Breast epithelium (tissue), 3 donors: ENCODE measurements at regions not wholly inside any gene's neighbourhood (a gene's known extent, or its start where the extent isn't known, plus 50 kb on each side); places are given as distances from the start of the nearest gene placed in this dataset.

Experiments
- POLR2AphosphoS5 ChIP-seq, 3 donors: sonication (generic); formaldehyde crosslinking; IDR thresholded peaks; one replicate each; pipeline ENCODE4 v1.6.1; 2017; ENCODE audit warnings: antibody characterized with exemption in 3 of 3
- TF ChIP-seq, protein P1 (sequence below), 3 donors: fragments of 450-650 bp; IDR thresholded peaks; one replicate each; pipeline ENCODE4 v1.5.1; 2016 to 2017; ENCODE audit warnings: antibody characterized with exemption in 3 of 3, mild to moderate bottlenecking in 3 of 3, moderate library complexity in 3 of 3

DNA sequence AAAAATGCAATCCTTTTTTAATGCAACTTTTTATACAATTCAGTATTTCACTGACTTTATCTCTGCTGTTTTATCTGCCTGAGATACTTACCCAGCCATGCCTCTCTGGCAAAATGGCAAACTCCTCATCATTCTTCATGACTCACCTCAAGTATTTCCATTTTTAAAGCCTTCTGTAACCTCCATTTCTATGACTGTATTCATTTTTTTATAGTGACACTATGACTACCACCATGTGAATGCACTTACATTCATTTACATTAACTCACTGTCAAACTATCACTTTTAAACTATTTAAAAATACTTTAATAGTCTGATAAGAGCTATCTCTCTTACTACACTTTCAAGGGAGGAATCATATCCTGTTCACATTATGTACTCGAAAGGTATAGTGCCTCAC lies 99.4 kb upstream of the SCN7A start:
- no peak for TF ChIP-seq POLR2AphosphoS5 (IDR thresholded peaks at IDR 0.05)
- TF ChIP-seq, protein P1, sequence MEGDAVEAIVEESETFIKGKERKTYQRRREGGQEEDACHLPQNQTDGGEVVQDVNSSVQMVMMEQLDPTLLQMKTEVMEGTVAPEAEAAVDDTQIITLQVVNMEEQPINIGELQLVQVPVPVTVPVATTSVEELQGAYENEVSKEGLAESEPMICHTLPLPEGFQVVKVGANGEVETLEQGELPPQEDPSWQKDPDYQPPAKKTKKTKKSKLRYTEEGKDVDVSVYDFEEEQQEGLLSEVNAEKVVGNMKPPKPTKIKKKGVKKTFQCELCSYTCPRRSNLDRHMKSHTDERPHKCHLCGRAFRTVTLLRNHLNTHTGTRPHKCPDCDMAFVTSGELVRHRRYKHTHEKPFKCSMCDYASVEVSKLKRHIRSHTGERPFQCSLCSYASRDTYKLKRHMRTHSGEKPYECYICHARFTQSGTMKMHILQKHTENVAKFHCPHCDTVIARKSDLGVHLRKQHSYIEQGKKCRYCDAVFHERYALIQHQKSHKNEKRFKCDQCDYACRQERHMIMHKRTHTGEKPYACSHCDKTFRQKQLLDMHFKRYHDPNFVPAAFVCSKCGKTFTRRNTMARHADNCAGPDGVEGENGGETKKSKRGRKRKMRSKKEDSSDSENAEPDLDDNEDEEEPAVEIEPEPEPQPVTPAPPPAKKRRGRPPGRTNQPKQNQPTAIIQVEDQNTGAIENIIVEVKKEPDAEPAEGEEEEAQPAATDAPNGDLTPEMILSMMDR (IDR thresholded peaks at IDR 0.05): no peak
